HG02973 (cell line): ENCODE measurements at regions not wholly inside any gene's neighbourhood (a gene's known extent, or its start where the extent isn't known, plus 50 kb on each side); places are given as distances from the start of the nearest gene placed in this dataset.

ENCODE experiments used
- ATAC-seq: cut with Tn5 transposase; IDR thresholded peaks from one replicate; pipeline ENCODE4 v1.9.1; 2021; ENCODE audit warnings: moderate library complexity; ENCODE audit not compliant: unreplicated experiment

DNA sequence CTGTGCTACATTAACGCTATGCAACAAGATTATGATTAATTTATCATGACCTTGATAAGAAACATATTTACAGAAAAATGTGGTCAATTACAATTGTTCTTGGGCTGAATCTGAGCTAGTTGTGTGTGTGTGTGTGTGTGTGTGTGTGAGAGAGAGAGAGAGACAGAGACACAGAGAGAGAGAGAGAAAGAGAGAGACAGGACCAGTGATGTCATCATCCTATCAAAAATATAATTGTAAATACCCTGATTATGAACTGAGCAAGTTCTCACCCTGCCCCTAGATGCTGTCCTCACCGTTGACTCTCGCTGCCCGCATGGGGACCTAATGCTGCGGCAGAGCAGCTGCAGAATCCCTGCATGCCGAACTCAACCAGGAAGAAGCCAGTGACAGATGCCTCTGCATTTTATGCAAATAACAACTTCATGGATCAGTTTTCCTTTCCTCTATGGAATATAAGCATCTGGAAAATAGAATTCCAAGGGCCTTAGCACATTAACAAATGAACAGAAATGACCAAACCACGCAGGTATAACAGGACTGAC, 512.5 kb downstream of the PLCL1 start:
- no peak for ATAC-seq

DNA sequence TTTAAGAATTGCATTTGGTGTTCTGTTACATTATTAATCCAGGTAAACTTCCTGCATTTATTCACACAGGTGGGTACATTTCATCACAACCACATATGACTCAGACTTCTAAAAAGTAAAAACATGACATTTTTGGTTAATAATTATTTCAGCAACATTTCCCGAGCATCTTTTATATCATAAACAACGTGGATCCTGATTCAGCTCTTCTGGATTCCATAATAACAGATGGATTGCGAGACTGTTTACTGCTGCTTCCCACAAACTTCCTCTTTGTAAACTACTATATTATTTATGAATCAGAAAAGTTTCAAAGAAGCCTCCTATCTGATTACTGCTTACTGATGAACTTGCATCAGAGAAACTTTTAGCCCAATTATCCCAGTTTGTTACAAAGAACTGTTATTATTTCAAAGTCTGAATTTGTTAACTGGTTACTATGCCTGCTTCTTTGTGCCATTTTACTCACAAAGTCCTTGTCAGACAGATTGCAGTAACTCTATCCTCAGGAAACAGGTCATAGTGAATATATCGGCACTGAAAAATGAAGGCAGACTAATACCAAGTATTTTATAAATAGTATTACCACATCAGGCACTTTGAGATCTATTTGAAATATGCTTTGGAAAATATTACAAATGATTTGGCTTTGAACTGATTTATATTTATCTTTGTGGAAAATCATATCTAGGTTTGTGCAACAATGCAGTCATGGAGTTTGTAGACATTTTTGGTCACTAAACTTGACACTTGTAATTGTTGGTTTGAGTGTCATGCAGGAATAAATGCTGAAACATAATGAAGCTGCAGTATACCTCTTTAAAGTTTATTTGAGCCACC, 511.6 kb downstream of the PLCL1 start:
- ATAC-seq, result no peak

GRCh38 chr2:198314559-198315153, 510.3 kb downstream of the PLCL1 start:
- peak; percentile 58 for ATAC-seq

DNA sequence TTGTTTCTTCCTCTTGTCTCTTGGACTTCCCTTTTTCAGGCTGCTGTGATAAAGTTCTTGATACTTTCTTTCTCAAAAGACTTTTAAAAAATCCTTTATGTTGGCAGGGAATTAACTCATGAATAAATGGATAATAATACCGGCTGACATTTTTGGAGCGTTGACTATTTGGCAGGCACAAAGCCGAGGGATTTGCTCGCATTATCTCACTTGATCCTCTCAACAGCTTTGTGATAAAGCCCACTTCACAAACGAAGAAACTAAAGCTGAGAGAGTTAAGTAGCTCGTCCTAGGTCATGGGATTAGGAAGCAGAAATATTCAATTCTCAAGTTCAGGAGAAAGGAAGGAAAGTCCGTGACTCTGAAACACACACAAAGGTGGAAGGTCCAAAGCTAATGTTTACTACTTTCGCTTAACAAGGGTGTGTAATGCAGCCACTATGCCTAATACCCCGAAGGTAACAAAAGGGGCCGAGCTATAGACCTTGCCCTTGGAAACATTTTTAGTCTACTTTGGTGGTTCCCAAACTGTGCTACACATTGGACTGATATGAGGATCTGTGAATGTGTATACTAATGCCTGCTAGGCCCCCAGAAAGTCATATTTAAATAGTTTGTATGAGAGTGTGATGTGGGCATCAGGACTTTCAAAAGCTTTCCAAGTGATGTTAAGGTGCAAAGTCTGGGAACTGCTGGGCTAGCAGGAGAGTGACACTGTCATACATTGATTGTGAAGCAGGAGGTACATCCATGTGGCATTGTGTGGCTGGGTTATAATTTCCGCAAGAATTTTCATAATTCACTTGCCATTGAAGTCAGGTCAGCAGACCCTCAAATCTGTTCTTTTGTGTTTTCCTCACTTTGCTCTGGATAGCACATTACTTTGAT, 508.4 kb downstream of the PLCL1 start:
- ATAC-seq, result no peak

DNA sequence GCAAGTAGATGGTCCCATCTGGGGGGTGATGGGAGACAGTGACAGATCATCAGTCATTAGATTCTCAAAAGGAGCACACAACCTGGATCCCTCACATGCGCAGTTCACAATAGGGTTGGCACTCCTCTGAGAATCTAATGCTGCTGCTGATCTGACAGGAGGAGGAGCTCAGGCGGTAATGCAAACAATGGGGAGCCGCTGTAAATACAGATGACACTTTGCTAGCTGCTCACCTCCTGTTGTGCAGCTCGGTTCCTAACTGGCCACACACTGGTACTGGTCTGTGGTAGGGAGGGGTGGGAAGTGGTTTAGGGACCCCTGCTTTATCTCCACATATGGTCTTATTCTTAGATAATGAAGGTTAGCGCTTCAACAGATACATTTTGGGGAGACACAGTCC, 506.6 kb downstream of the PLCL1 start:
- no peak for ATAC-seq

DNA sequence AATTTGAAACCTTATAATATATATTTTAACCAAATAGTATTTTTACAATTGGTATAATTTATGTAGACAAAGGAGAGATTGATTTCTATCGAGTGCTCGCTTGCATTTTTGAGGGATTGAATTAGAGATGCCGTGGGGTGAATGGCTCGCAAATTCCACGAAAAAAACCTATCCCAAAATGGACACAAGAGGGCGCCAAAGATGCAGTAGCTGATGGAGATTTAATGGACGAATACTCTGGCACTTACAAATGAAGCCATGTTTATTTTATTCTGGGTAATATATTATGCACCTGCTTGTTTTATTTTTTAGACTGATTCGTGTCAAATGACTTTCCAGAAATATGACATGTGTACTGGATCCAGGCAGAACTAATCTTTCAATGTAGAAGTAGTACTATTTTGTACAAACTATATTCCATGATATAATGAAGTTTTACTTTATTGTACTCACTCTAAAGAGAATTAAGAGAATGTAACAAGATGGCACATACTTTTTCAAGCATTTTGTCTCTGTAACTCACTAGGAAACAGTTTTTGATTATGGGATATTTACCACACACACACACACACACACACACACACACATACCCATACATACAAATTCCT, 505.4 kb downstream of the PLCL1 start:
- ATAC-seq, result no peak

DNA sequence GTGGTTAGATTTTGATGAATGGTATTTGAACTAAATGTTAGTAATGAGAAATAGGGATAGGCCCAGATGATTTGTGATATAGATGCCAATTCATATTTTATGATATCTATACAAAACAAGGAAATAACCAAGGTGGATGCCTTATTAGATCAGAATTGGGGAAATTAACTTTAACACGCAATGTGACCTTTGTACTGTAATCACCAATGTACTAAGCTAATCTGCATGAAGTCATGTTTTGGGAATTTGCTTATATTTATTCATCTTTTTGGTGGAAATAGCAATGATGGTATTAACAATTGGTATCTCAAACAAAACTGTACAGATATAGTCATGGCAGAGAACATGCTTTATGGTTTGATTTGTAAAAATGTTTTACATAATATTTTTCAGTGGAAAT, 504.7 kb downstream of the PLCL1 start:
- ATAC-seq, result no peak

DNA sequence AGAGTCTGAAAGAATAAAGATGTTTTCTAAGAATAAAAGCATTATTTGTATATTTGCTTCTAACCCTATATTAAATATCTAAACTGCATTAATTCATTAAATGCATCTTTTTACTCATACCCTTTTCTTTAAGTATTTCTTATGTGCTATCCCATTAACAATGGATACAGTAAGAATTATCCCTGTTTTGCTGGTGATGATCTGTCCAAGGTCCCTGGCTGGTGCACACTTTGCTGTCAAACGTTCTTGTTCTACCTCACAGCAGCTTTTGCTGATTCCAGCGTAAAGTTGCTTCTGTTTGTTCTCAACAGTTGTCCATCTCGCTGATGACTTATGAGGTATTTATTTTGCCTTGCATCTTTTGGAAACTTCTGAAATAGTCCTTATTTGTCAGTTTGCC, 504.0 kb downstream of the PLCL1 start:
- no peak for ATAC-seq

- no peak for ATAC-seq
Measured at GRCh38 chr2:198307093-198307492, 502.7 kb downstream of the PLCL1 start.

DNA sequence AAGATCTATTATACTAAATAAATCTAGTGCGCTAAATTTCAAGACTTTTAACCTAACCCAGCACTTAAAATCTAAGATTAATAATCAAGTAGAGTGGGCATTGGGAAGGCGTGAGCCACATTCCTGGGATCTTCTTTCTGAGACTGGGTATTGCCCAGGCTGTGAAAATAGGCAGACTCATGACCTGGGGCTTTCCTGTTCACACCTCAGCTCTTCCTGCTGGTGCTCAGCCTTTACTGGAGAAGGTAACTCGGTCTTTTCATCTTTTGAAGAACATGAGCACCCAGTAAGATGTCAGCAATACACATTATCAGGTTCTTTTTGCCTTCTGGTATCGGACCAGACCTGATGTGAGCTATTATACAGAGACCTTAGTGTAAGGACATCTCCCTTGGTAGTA, 500.5 kb downstream of the PLCL1 start:
- ATAC-seq, result no peak

DNA sequence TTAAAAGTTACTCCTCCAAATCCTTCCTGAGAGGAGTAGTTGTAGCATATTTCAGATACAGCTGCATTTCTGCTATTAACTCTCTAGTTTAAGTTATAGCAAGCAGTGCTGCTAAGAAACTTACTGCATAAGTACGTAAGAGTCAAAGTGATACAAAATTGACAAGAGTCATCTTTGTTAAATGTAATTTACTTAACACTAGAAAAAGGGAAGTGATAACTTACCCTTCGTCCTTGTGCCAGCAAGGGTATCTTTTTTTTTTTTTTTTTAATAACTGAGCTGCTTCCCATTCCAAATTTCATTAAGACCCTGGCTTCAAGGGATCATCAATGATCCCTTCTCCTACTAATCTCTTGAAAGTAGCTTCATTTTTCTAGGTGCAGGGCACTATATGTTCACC, 493.0 kb downstream of the PLCL1 start:
- ATAC-seq, result no peak

- peak; percentile 95 for ATAC-seq
Measured at GRCh38 chr2:198296665-198297308, 492.4 kb downstream of the PLCL1 start.

DNA sequence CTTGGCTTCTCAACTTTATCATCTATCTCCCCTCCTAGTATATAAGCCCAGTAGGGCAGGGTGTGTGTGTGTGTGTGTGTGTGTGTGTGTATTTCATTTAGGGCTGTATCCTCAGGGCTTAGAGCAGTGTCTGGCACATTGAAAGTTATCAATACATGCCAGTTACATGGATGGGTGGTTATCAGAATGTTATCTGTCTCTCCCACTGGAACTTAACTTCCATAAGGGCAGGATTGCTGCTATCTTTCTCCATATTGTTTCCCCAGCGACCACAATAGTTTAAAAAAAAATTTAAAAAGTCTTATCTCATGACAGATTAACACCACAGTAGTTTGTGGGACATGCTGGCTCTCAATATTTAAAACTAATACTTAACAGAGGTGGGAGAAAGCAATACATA, 488.9 kb downstream of the PLCL1 start:
- ATAC-seq, result no peak

GRCh38 chr2:198289811-198290210, 485.4 kb downstream of the PLCL1 start:
- ATAC-seq, result no peak

- no peak for ATAC-seq
Measured at GRCh38 chr2:198287706-198288105, 483.3 kb downstream of the PLCL1 start.

DNA sequence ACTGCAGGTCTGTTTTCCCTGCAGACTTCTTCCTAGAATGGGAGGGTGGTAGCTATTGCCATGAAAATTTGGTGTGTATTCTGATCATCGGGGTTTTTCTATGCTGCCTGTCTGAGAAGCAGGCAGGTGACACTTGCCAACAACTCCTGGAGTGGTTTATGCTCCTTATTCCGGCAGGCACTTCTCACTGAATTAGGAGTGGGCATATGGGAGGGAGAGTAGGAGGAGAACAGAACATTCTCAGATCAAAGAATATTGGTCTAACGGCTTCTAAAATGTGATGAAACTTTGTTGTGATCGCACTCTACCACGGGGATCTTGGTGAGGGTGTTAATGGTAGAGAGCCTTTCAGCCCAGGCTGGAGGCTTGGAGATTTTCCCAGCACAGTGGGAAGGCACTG, 480.8 kb downstream of the PLCL1 start:
- no peak for ATAC-seq

DNA sequence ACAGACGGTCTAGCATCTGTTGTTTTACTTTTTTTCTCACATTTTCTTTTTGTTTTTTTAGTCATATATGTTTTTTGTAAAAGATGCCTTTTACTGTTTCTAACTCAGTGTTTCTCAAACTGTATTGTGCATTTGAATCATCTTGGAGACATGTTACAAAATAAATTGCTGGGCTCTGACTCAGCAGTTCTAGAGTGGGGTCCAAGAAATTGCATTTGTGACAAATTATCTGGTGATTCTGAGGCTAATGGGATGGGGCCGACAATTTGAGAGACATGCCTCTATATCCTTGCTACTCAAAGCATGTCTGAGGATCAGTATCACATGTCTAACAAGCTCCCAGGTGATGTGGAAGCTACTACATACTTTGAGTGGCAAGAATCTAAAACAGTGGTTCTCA, 478.8 kb downstream of the PLCL1 start:
- ATAC-seq, result no peak

- no peak for ATAC-seq
Measured at GRCh38 chr2:198282061-198282460, 477.7 kb downstream of the PLCL1 start.

GRCh38 chr2:198280145-198280544, 475.8 kb downstream of the PLCL1 start:
- no peak for ATAC-seq

- no peak for ATAC-seq
Measured at GRCh38 chr2:198279026-198279425, 474.6 kb downstream of the PLCL1 start.
